A673 (cell line): ENCODE measurements at regions not wholly inside any gene's neighbourhood (a gene's known extent, or its start where the extent isn't known, plus 50 kb on each side); places are given as distances from the start of the nearest gene placed in this dataset.

Source experiments
- BruUV-seq: library from RNA; stranded (reverse); fragments of 400-500 nt; replicated peaks from 2 replicates; lab custom pipeline; 2021; lab: Mats Ljungman, UMichigan
- CTCF ChIA-PET: fragments of 300-600 bp; sonication (Branson Sonifier 250); formaldehyde crosslinking; loops from one replicate; lab custom pipeline; 2022; ENCODE audit warnings: antibody characterized with exemption; lab: Charles Lee
- POLR2A ChIA-PET: fragments of 300-600 bp; sonication (Branson Sonifier 250); formaldehyde crosslinking; loops from one replicate; lab custom pipeline; 2022; ENCODE audit warnings: antibody characterized with exemption; ENCODE audit not compliant: low non-redundant PET; lab: Charles Lee
- DNase-seq: peaks from one replicate; pipeline ENCODE4 v3.0.0-alpha.2; 2015; ENCODE audit warnings: low spot score
- H3K27ac ChIP-seq: fragments of 200-600 bp; sonication (generic); 2 replicates; pipeline ENCODE4 v1.5.1; 2016; ENCODE audit warnings: mixed run types, low read depth, mild to moderate bottlenecking, mixed read lengths, antibody characterized with exemption, low read length; ENCODE audit not compliant: poor library complexity, severe bottlenecking
- H3K27me3 ChIP-seq: fragments of 200-600 bp; sonication (generic); replicated peaks from 2 replicates; pipeline ENCODE4 v1.6.1; 2017; ENCODE audit warnings: mixed run types, low read depth, mild to moderate bottlenecking, mixed read lengths, antibody characterized with exemption, low read length; ENCODE audit not compliant: insufficient read depth, poor library complexity
- H3K36me3 ChIP-seq: fragments of 200-600 bp; sonication (generic); 2 replicates; pipeline ENCODE4 v1.6.1; 2016; ENCODE audit warnings: mixed run types, mild to moderate bottlenecking, mixed read lengths, antibody characterized with exemption, low read length; ENCODE audit not compliant: insufficient read depth, poor library complexity, severe bottlenecking
- H3K4me1 ChIP-seq: fragments of 200-600 bp; sonication (generic); 2 replicates; pipeline ENCODE4 v1.6.1; 2017; ENCODE audit warnings: mixed run types, mild to moderate bottlenecking, mixed read lengths, antibody characterized with exemption, low read length; ENCODE audit not compliant: insufficient read depth, poor library complexity, severe bottlenecking
- H3K4me3 ChIP-seq: fragments of 200-600 bp; sonication (generic); 2 replicates; pipeline ENCODE4 v1.5.1; 2016; ENCODE audit warnings: low read depth, mixed run types, mild to moderate bottlenecking, mixed read lengths, low read length; ENCODE audit not compliant: poor library complexity, severe bottlenecking
- H3K9me3 ChIP-seq: fragments of 200-600 bp; sonication (generic); 2 replicates; pipeline ENCODE4 v1.6.1; 2016; ENCODE audit warnings: mixed run types, low read depth, mild to moderate bottlenecking, mixed read lengths, antibody characterized with exemption, low read length; ENCODE audit not compliant: poor library complexity, severe bottlenecking
- CTCF ChIP-seq: fragments of 300-800, 200-600 bp; sonication (generic); conservative IDR thresholded peaks from 2 replicates; pipeline ENCODE4 v1.5.1; 2017; ENCODE audit warnings: low read depth, mild to moderate bottlenecking, antibody characterized with exemption, low read length, moderate library complexity, mixed read lengths
- EZH2 ChIP-seq: fragments of 200-600 bp; sonication (generic); IDR thresholded peaks from 2 replicates; pipeline ENCODE4 v1.6.1; 2017; ENCODE audit warnings: borderline replicate concordance, low read depth, mild to moderate bottlenecking, mixed read lengths, antibody characterized with exemption, low read length; ENCODE audit not compliant: poor library complexity, severe bottlenecking
- intact Hi-C: fragments of 100-400 bp; cut with micrococcal nuclease; formaldehyde crosslinking; loops from one replicate; pipeline ENCODE4 v1.10.0; 2022; ENCODE audit not compliant: unreplicated experiment

DNA sequence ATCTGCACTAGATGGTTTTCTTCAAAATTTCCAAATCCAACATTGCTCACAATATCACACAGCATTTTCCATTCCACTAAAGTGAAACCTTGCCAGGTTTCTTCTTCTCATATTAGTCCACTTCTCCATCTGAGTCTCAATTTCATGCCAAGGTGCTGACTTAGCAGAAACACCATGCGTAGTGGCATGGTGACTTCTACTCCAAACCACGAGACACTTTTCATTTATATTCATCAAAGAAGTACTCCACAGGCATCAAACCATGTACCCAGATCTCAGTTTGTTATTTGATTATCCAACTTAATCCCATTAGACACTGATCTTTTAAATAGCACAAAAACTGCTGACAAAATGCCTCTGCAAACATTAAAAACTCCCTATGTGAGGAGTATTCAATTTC, 233.4 kb upstream of the ITGA1 start:
- Histone ChIP-seq H3K27me3 (no peaks in the 10 kb centered on the region), H3K27ac (no peak overlapping the region), H3K36me3 (no peaks in the 10 kb centered on the region), H3K4me3 (no peak overlapping the region), H3K4me1 (peaks cover 26% of the 10 kb centered on the region), H3K9me3 (peaks cover 9% of the 10 kb centered on the region)
- peak; percentile 84 for DNase-seq
- TF ChIP-seq CTCF = no peak
- no peak for TF ChIP-seq EZH2
- ChIA-PET POLR2A (no interaction called here), CTCF (no interaction called here)
- intact Hi-C loops = loop anchor here (5.0 to 10.0 kb wide), 2 partner anchors 137 to 549 kb away; no protein-coding TSS in a partner anchor
- BruUV-seq = no TSS peak

DNA sequence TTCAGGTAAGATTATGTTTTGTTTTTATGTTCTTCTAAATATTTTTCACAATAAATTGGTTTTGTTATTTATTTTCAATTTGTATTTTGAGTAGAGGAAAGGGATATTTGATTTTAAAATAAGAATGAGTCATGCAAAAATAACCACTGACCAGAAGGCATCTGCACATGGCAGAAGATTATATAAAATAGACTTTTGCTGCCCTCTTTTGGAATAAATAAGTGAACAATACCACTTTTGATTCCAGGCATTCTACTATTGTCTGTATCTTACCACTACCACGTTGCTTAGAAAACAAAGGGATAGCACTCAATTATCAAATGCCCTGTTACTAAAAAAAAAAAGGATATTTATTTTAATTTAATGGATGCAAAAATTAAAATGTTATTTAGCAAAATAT, 227.3 kb upstream of the ITGA1 start:
- no peak overlapping the region for H3K27ac ChIP-seq
- intact Hi-C loops = loop anchor here (2.0 to 5.0 kb wide), 4 partner anchors 97 to 1178 kb away; partner anchors contain the start of gene ISL1
- peak; percentile 80 for DNase-seq

GRCh38 chr5:52562473-52562872, 225.2 kb upstream of the ITGA1 start:
- H3K27ac ChIP-seq = no peak overlapping the region

More for the DNA sequence above, 227.3 kb upstream of the ITGA1 start:
- no peaks in the 10 kb centered on the region for H3K9me3 ChIP-seq
- BruUV-seq = no TSS peak
- H3K4me3 ChIP-seq = no peak overlapping the region
- peaks cover 26% of the 10 kb centered on the region for H3K4me1 ChIP-seq
- TF ChIP-seq EZH2 (no peak), CTCF (peak; percentile 50)
- no peaks in the 10 kb centered on the region for H3K27me3 ChIP-seq
- no peaks in the 10 kb centered on the region for H3K36me3 ChIP-seq
- CTCF ChIA-PET = interaction anchor here (0.7 kb wide), 1 partner anchor 150 kb away, joined by 3 read pairs; no protein-coding TSS in a partner anchor
- POLR2A ChIA-PET = interaction anchor here (0.7 kb wide), 1 partner anchor 1813 kb away, joined by 3 read pairs; no protein-coding TSS in a partner anchor

More at GRCh38 chr5:52562473-52562872, 225.2 kb upstream of the ITGA1 start:
- Histone ChIP-seq H3K36me3 (no peaks in the 10 kb centered on the region), H3K4me1 (peaks cover 28% of the 10 kb centered on the region), H3K9me3 (no peaks in the 10 kb centered on the region), H3K27me3 (no peaks in the 10 kb centered on the region), H3K4me3 (no peak overlapping the region)
- no TSS peak for BruUV-seq
- DNase-seq = no peak
- POLR2A ChIA-PET = no interaction called here
- CTCF ChIA-PET = no interaction called here
- intact Hi-C loops = loop anchor here (5.0 kb wide), 3 partner anchors 95 to 1180 kb away; partner anchors contain the start of gene ISL1
- TF ChIP-seq CTCF = no peak
- TF ChIP-seq EZH2 = no peak
